ENCODE measurements at regions not wholly inside any gene's neighbourhood (a gene's known extent, or its start where the extent isn't known, plus 50 kb on each side); places are given as distances from the start of the nearest gene placed in this dataset.
"Not testable (repeated sequence)": the region's sequence is repeated elsewhere in the genome, so short reads cannot be mapped to it uniquely, and the experiment has no call there.

DNA sequence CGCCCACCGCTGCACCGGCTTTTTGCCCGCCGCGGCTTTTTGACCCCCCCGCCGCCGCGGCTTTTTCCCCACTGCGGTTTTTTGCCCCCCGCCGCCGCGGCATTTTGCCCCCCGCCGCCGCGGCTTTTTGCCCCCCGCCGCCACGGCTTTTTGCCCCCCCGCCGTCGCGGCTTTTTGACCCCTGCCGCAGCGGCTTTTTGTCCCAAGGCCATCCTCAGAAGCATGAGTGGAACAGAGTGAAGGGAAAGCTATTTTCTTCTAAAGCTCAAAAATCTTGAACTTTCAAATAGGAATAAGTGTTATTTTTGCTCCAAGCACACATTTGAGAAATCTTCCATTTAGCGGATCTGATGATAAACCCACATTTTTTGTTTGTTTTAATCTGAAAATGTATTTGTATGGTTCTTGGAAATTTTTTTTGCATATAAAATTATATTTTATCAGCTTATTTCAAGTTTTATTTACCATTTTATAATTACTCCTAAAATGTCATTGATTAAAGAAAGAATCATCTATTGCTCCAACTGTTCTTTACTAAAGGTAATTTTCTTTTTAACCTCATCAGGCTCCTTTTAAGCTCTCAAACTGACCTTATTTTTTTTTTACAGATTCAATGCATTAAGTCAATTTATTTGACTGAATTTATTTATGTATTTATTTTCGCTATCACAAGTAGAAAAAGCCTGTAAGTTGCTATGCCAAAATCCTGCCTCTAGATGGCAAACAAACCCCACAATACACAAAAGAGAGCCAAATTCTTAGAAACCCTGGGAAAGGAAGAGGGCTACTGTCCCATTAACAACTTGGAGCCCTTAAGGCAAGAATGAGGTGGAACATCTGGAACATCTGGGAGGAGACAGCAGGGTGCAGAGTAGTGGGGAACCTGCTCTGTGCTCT, 460.3 kb downstream of the ZNF33B start:
- DNase-seq = peak in 1 of 3 experiments; percentile 10

DNA sequence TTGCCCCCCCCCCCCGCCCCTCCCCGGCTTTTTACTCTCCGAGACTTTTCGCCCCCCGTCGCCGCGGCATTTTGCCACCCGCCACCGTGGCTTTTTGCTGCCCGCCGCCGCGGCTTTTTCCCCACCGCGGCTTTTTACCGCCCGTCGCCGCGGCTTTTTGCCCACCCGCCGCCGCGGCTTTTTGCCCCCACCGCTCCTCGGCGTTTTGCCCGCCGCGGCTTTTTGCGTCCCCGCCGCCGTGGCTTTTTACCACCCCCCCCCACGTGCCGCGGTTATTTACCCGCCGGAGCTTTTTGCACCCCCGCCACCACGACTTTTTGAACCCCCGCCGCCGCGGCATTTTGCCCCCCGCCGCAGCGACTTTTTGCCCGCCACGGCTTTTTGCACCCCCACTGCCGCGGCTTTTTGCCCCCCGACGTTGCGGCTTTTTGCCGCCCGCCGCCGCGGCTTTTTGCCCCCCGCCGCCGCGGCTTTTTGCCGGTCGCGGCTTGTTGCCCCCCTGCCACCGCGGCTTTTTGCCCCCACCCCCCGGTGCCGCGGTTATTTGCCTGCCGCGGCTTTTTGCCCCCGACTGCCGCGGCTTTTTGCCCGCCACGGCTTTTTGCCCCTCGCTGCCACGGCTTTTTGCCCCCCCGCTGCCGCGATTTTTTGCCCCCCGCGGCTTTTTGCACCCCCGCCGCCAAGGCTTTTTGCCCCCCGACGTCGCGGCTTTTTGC, 461.1 kb downstream of the ZNF33B start:
- DNase-seq = no peak

DNA sequence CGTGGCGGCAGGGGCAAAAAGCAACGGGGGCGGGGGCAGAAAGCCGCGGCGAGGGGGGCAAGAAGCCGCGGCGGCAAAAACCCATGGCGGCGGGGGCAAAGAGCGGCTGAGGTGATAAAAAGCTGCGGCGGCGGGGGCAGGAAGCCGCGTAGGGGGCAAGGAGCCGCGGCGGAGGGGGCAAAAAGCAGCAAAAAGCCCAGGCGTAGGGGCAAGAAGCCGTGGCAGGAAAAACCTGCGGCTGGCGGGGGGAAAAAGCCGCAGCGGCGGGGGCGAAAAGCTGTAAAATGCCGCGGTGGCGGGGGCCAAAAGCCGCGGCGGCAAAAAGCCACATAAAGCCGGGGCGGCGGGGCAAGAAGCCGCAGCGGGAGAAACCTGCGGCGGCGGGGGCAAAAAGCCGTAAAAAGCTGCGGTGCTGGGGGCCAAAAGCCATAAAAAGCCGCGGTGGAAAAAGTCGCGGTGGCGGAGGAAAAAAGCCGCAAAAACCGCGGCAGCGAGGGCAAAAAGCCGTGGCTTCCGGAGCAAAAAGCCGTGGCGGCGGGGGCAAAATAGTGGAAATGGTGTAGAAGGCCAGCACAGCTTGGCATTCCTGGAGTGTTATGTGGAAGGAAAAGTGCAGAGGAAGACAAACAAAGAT, 487.8 kb downstream of the ZNF33B start:
- DNase-seq = no peak

DNA sequence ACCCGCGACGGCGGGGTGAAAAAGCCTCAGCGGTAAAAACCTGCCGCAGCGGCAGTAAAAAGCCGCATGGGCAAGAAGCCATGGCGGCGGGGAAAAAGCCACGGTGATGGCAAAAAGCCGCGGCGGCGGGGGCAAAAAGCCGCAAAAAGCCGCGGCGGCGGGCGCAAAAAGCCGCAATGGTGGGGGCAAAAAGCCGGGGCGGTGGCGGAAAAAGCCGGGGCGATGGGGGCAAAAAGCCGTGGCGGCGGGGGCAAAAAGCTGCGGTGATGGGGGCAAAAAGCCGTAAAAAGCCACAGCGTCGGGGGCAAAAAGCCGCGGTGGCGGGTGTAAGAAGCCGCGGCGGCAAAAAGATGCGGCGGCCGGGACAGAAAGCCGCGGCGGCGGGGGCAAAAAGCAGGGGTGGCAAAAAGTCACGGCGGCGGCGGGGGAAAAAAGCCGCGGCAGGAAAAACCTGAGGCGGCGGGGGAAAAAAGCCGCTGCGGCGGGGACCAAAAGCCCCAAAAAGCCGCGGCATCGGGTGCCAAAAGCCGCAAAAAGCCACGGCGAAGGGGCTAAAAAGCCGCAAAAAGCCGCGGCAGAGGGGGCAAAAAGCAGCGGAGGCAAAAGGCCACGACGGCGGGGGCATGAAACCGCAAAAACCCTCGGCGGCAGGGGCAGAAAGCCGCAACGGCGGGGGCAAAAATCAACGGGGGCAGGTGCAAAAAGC, 488.5 kb downstream of the ZNF33B start:
- DNase-seq = no peak

DNA sequence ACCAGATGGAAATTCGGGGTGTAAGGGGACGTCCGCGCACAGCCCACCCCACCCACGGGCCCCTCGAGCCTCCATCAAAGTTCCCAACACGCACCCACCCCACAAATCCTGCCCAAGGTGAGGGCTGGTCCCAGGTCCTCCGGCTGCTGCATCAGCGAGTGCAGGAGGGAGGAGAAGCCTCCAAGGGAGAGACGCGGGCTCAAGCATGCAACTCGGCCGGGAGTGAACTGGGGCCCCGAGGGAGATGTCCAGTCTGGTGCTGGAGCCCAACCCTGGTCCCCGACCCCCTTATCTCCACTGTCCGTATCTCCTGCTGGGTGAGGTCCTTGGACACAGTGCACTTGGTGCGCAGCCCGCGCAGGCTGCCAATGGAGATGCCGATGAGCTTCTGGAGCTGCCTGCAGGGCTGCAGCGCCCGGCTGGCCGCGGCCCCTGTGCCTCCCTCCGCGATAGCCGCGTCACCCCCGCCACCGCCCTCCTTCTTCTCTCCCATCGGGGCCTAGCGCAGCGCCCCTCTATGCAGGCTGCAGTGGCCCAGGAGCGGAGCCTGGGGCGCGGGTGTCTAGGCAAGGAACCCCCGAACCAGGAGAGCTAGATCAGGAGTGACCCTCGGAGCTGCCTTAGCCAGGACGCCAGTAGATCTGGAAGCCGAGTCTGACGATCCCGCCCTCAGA, 489.2 kb downstream of the ZNF33B start:
- DNase-seq = no peak

DNA sequence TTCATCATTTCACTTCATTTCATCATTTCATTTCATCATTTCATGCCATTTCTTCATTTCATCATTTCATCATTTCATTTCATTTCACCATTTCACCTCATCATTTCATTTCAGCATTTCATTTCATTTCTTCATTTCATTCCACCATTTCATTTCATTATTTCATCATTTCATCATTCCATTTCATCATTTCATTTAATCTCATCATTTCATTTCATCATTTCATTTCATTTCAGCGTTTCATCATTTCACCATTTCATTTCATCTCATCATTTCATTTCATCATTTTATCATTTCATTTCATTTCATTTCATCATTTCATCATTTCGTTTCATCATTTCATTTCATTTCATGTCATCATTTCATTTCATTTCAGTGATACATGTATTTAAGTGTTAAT, 492.2 kb downstream of the ZNF33B start:
- DNase-seq = not testable (repeated sequence)

DNA sequence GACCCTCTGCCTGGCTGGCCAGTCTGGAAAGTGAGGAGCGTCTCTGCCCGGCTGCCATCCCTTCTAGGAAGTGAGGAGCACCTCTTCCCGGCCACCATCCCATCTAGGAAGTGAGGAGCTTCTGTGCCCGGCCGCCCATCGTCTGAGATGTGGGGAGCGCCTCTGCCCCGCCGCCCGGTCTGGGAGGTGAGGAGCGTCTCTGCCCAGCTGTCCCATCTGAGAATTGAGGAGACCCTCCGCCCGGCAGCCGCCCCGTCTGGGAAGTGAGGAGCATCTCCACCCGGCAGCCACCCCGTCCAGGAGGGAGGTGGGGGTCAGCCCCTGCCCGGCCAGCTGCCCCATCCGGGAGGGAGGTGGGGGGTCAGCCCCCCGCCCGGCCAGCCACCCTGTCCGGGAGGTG, 500.3 kb downstream of the ZNF33B start:
- not testable (repeated sequence) for DNase-seq

DNA sequence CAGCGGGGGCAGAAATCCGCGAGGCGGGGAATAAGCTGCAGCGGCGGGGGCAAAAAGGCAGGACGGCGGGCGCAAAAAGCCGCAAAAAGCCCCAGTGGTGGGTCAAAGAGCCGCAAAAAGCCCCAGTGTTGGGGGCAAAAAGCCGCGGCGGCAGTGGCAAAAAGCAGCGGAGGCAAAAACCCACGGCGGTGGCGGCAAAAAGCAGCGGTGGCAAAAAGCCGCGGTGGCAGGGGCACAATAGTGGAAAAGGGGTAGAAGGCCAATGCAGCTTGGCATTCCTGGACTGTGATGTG, 525.3 kb downstream of the ZNF33B start:
- no peak for DNase-seq

DNA sequence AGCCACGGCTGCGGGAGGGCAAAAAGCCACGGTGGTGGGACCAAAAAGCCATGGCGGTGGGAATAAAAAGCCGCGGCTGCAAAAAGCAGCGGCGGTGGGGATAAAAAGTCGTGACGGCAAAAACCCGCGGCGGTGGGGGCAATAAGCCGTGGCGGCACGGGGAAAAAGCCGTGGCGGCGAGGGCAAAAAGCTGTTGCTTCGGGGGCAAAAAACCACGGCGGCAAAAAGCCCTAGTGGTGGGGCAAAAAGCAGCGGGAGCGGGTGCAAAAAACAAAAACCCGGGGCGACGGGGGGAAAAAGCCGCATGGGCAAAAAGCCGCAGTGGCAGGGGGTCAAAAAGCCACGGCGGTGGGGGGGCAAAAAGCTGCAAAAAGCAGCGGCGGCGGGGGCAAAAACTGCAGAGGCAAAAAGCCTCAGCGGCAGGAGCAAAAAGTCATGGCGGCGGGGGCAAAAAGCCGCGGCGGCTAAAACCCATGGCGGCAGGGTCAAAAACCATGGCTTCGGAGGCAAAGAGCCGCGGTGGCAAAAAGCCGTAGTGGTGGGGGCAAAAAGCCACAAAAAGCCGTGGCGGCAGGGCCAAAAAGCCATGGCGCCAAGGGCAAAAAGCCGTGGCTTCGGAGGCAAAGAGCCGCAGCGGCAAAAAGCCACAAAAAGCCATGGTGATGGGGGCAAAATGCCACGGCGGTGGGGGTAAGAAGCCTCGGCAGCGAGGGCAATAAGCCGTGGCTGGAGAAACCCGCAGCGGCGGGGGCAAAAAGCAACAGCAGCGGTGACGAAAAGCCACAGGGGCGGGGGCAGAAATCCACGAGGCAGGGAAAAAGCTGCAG, 525.8 kb downstream of the ZNF33B start:
- DNase-seq = no peak

DNA sequence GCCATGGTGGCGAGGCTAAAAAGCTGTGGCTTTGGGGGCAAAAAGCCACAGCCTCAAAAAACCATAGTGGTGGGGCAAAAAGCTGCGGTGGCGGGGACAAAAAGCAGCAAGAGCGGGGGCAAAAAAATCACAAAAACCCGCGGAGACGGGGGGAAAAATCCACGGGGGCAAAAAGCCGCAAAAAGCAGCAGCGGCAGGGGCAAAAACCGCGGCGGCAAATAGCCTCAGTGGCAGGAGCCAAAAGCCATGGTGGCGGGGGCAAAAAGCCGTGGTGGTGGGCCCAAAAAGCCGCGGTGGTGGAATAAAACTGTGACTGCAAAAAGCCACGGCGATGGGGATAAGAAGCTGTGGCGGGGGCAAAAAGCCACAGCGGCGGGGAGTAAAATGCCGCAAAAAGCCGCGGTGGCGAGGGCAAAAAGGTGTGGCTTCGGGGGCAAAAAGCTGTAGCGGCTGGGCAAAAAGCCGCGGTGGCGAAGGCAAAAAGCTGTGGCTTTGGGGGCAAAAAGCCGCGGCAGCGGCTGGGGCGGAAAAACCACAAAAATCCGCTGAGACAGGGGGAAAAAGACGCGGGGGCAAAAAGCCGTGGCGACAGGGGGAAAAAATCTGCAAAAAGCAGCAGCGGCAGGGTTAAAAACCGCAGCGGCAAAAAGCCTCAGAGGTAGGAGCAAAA, 526.6 kb downstream of the ZNF33B start:
- no peak for DNase-seq

DNA sequence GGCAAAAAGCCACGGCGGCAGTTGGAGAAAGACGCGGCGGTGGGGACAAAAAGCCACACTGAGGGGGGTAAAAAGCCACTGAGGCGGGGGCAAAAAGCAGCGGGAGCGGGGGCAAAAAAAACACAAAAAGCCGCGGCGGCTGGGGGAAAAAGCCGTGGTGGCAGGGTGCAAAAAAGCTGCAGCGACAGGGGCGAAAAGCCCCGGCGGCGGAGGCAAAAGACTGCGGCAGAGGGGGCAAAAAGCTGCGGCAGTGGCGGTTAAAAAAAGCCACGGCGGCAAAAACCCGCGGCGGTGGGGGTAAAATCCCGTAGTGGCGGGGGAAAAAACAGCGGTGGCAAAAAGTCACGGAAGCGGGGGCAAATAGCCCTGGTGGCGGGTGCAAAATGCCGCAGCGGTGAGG, 527.3 kb downstream of the ZNF33B start:
- DNase-seq = no peak
